Thymus (tissue), 11 donors: ENCODE measurements at regions not wholly inside any gene's neighbourhood (a gene's known extent, or its start where the extent isn't known, plus 50 kb on each side); places are given as distances from the start of the nearest gene placed in this dataset.

Source experiments
- DNase-seq, 9 donors: peaks; one replicate each; pipeline ENCODE4 v3.0.0-alpha.2; 2013; ENCODE audit warnings: low spot score in 9 of 9, low read depth in 6 of 9, missing footprints in 1 of 9
- H3K27ac ChIP-seq, 2 donors: one replicate each; pipeline ENCODE4 v1.5.1; 2013; ENCODE audit warnings: control low read depth in 1 of 2, low read depth in 1 of 2, low read length in 1 of 2, mild to moderate bottlenecking in 1 of 2, moderate library complexity in 1 of 2
- H3K27me3 ChIP-seq, 2 donors: one replicate each; pipeline ENCODE4 v1.5.1; 2013; ENCODE audit warnings: low read length in 1 of 2; ENCODE audit not compliant: control insufficient read depth in 2 of 2, insufficient read depth in 1 of 2
- H3K36me3 ChIP-seq, 2 donors: one replicate each; pipeline ENCODE4 v1.5.1; 2013; ENCODE audit warnings: low read length in 1 of 2, mild to moderate bottlenecking in 1 of 2, moderate library complexity in 1 of 2; ENCODE audit not compliant: control insufficient read depth in 2 of 2, insufficient read depth in 2 of 2
- H3K4me1 ChIP-seq, 2 donors: one replicate each; pipeline ENCODE4 v1.5.1; 2013; ENCODE audit warnings: low read length in 2 of 2; ENCODE audit not compliant: control insufficient read depth in 2 of 2, insufficient read depth in 2 of 2
- H3K4me3 ChIP-seq, 2 donors: one replicate each; pipeline ENCODE4 v1.5.1; 2013; ENCODE audit warnings: low read length in 2 of 2, control low read depth in 1 of 2, mild to moderate bottlenecking in 1 of 2
- H3K9me3 ChIP-seq, 2 donors: one replicate each; pipeline ENCODE4 v1.5.1; 2013; ENCODE audit warnings: low read length in 1 of 2, mild to moderate bottlenecking in 1 of 2; ENCODE audit not compliant: control insufficient read depth in 2 of 2, insufficient read depth in 1 of 2
- WGBS: extraction: QIAGEN DNeasy Blood & Tissue Kit; methylation state at CpG from one replicate; pipeline ENCODE4 v1.1.7; 2013; 5-methylcytosine and 5-hydroxymethylcytosine counted together
- donor health status: healthy.

GRCh38 chr9:82295181-82295580 is 306.6 kb downstream of the SPATA31D1 start:
- Histone ChIP-seq H3K27ac (no peak overlapping the region), H3K9me3 (no peaks in the 10 kb centered on the region), H3K4me1 (no peaks in the 10 kb centered on the region), H3K4me3 (no peak overlapping the region), H3K36me3 (no peaks in the 10 kb centered on the region), H3K27me3 (no peaks in the 10 kb centered on the region)
- WGBS, result 91% methylated on average over 5 of the region's 5 CpGs
- no peak for DNase-seq

GRCh38 chr9:82299870-82300269 is 311.3 kb downstream of the SPATA31D1 start:
- Histone ChIP-seq H3K27ac (no peak overlapping the region), H3K27me3 (no peaks in the 10 kb centered on the region), H3K4me3 (no peak overlapping the region), H3K4me1 (no peaks in the 10 kb centered on the region), H3K9me3 (no peaks in the 10 kb centered on the region), H3K36me3 (no peaks in the 10 kb centered on the region)
- no peak for DNase-seq

DNA sequence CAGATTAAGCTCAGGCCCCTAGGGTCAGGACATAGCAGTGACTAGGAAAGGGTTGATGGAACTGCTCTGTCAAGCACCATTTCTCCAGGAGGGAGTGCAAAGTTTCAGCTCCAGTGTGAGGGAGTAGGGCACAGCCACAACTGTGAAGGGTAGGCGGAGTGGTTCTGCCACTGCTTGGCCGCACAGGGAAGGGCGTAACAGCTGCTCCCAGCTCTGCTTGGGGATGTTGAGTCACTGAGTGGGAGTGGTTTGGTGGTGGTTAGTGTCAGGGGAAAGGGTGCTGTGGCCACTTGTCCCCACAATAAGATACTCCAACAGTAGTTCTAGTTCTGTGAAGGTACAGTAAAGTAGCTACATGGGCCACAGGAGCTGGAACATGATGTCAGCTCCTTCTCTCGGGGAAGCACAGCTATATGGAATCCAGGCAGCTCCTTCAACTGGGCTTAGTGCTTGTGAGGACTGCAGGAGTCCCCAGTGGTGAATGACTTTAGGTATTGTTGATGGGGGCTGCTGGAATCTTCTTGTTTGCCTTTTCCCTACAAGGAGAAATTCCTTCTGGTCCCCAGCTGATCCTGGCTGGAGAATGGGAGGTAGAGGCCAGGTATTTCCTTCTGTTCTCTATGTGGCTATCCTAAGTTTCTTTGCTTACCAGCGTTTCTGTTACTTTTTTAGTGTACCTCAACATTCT is 314.5 kb downstream of the SPATA31D1 start:
- WGBS, result 96% methylated on average over 5 of the region's 5 CpGs
- H3K27me3 ChIP-seq, result no peaks in the 10 kb centered on the region
- DNase-seq, result no peak
- H3K36me3 ChIP-seq, result no peaks in the 10 kb centered on the region
- H3K4me1 ChIP-seq, result no peaks in the 10 kb centered on the region
- H3K4me3 ChIP-seq, result no peak overlapping the region
- H3K27ac ChIP-seq, result no peak overlapping the region
- no peaks in the 10 kb centered on the region for H3K9me3 ChIP-seq

DNA sequence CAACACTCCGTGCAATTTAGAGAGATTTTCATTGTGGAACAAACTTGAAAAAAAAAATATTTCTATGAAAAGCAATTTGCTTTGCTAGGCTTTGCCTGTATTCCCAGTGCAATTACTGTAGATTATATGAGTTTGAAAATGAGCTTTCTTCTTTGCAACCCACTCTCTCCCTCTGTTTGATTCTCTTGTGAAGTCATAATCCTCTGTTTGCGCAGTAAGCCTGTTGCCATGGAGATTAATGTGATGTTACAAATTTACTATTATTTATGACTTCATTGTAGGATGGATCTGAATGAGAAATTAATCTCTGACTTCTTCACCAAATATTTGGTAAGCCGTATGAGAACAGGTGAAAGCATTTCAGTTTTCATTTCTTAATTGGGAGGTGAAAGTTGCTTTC is 320.3 kb downstream of the SPATA31D1 start:
- Histone ChIP-seq H3K4me1 (no peaks in the 10 kb centered on the region), H3K4me3 (no peak overlapping the region), H3K27ac (no peak overlapping the region), H3K9me3 (no peaks in the 10 kb centered on the region), H3K27me3 (no peaks in the 10 kb centered on the region), H3K36me3 (no peaks in the 10 kb centered on the region)
- WGBS, result 98% methylated on average over 3 of the region's 3 CpGs
- DNase-seq, result no peak

DNA sequence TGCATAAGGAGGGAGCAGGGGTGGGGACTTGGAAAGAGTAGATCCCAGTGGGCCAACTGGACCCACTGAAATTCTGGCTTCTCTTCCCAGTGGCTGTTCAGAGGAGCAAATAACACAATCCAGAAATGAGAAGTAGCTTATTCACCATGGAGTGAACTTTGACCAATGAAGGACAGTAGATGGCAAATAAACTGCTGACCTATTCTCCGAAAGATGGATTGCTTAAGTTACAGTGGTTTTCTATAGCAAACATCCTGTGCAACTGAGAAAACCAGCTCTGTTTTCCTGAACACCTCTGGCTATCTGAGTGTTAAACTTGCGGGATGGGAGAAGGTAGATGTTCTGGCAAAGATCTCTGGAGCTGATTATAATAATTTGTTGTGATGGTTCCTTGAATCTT is 325.1 kb downstream of the SPATA31D1 start:
- no peaks in the 10 kb centered on the region for H3K9me3 ChIP-seq
- 97% methylated on average over 2 of the region's 2 CpGs for WGBS
- H3K36me3 ChIP-seq, result no peaks in the 10 kb centered on the region
- no peak overlapping the region for H3K27ac ChIP-seq
- H3K4me3 ChIP-seq, result no peak overlapping the region
- H3K27me3 ChIP-seq, result no peaks in the 10 kb centered on the region
- no peak for DNase-seq
- H3K4me1 ChIP-seq, result no peaks in the 10 kb centered on the region

DNA sequence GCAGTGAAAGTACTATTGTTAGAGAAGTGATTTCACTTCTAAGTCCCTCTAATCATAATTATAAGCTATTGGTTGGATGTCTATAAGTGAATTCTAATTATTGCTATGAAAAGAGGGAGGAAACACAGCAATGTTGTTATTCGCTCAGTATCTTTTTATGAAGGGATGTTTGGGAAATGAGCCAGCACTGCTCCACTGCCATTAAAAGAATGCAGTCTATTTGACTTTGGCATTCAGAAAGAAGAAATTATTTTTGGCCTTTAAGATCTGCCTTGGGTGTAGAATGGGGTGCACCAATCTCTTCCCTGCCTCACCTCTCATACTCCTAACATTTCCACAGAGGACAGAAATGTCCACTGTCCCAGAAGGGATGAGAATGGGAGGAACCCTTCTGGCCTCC is 332.0 kb downstream of the SPATA31D1 start:
- no peak for DNase-seq
- H3K4me1 ChIP-seq, result no peaks in the 10 kb centered on the region
- 94% methylated on average over 1 of the region's 1 CpG for WGBS

DNA sequence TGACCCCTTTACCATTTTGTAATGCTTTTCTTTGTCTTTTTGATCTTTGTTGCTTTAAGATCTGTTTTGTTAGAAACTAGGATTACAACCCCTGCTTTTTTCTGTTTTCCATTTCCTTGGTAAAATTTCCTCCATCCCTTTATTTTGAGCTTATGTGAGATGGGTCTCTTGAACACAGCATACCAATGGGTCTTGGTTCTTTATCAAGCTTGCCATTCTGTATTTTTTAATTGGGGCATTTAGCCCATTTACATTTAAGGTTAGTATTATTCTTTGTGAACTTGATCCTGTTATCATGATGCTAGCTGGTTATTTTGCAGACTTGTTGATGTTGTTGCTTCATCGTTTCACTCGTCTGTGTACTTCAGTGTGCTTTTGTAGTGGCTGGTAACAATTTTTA is 337.3 kb downstream of the SPATA31D1 start:
- Histone ChIP-seq H3K9me3 (peaks cover 0 to 3% of the 10 kb centered on the region in 2 donors), H3K4me1 (no peaks in the 10 kb centered on the region)
- WGBS, result 94% methylated on average over 2 of the region's 2 CpGs

More for the DNA sequence above, 332.0 kb downstream of the SPATA31D1 start:
- H3K4me3 ChIP-seq, result no peak overlapping the region
- H3K27ac ChIP-seq, result no peak overlapping the region
- no peaks in the 10 kb centered on the region for H3K27me3 ChIP-seq
- no peaks in the 10 kb centered on the region for H3K36me3 ChIP-seq
- no peaks in the 10 kb centered on the region for H3K9me3 ChIP-seq

DNA sequence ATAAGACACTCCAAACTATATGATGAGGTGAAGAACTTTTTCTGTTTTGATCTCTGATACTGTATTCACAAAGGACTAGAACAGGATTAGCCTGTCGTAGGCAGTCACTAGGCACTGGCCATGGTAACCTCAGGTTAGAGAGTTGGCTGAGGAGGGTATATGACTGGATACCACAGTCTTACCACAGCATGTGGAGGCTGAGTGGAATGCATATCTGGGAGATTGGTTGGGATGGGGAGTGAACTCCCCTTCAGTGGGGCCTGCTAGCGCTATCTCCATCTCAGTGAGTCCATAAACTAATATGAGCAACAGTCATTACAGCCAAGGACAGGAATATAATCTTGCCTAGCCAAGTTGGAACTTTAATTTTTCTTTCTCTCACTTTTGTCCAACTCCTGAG is 339.1 kb downstream of the SPATA31D1 start:
- Histone ChIP-seq H3K4me3 (no peak overlapping the region), H3K4me1 (no peaks in the 10 kb centered on the region), H3K36me3 (no peaks in the 10 kb centered on the region), H3K27ac (no peak overlapping the region), H3K9me3 (peaks cover 0 to 3% of the 10 kb centered on the region in 2 donors), H3K27me3 (no peaks in the 10 kb centered on the region)
- 96% methylated on average over 2 of the region's 2 CpGs for WGBS
- no peak for DNase-seq

More for the DNA sequence above, 337.3 kb downstream of the SPATA31D1 start:
- Histone ChIP-seq H3K27me3 (no peaks in the 10 kb centered on the region), H3K36me3 (no peaks in the 10 kb centered on the region), H3K4me3 (no peak overlapping the region), H3K27ac (no peak overlapping the region)
- DNase-seq, result no peak

GRCh38 chr9:82331079-82331478 is 342.5 kb downstream of the SPATA31D1 start:
- Histone ChIP-seq H3K36me3 (no peaks in the 10 kb centered on the region), H3K27ac (no peak overlapping the region), H3K4me1 (no peaks in the 10 kb centered on the region), H3K9me3 (peaks cover 0 to 3% of the 10 kb centered on the region in 2 donors), H3K4me3 (no peak overlapping the region), H3K27me3 (no peaks in the 10 kb centered on the region)
- no peak for DNase-seq
- 97% methylated on average over 2 of the region's 2 CpGs for WGBS
